NT2/D1 (cell line): ENCODE measurements at regions not wholly inside any gene's neighbourhood (a gene's known extent, or its start where the extent isn't known, plus 50 kb on each side); places are given as distances from the start of the nearest gene placed in this dataset.

Experiments used
- SUZ12 ChIP-seq: IDR thresholded peaks from 2 replicates; pipeline ENCODE4 v1.6.1; 2011; ENCODE audit not compliant: insufficient read length, insufficient read depth; ENCODE audit errors: extremely low read depth
- YY1 ChIP-seq: IDR thresholded peaks from 2 replicates; pipeline ENCODE4 v1.6.1; 2011; ENCODE audit not compliant: insufficient read length, insufficient read depth
- ZNF274 ChIP-seq: IDR thresholded peaks from 2 replicates; pipeline ENCODE4 v1.6.1; 2011; ENCODE audit warnings: mild to moderate bottlenecking, low read depth, low read length

DNA sequence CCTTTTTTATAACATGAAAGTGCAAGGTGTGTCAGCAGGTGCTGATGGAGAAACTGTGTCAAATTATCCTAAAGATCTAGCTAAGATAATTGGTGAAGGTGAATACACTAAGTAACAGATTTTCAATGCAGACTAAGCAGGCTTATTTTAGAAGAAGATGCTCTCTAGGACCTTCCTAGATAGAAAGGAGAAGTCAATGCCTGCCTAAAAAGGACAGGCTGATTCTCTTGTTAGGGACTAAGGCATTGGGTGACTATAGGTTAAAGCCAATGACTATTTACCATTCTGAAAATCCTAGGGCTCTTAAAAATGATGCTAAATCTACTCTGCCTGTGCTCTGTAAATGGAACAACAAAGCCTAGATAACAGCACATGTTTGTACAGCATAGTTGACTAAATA, 1682.4 kb downstream of the MAT2B start:
- TF ChIP-seq ZNF274 (no peak), YY1 (no peak), SUZ12 (no peak)
